ENCODE measurements at regions not wholly inside any gene's neighbourhood (a gene's known extent, or its start where the extent isn't known, plus 50 kb on each side); places are given as distances from the start of the nearest gene placed in this dataset.

GRCh38 chr5:72598401-72599064 is 91.3 kb upstream of the ZNF366 start:
- TF ChIP-seq CTCF (IDR thresholded peaks at IDR 0.05; ENCODE audit: borderline replicate concordance, extremely low read depth, low read length, poor library complexity, severe bottlenecking) (no peak), EZH2 (IDR thresholded peaks at IDR 0.05; ENCODE audit: borderline replicate concordance, low read depth, low read length, severe bottlenecking) (no peak)
